GM12872 (cell line): ENCODE measurements at regions not wholly inside any gene's neighbourhood (a gene's known extent, or its start where the extent isn't known, plus 50 kb on each side); places are given as distances from the start of the nearest gene placed in this dataset.

ENCODE experiments used
- CTCF ChIP-seq: IDR thresholded peaks from 3 replicates; pipeline ENCODE4 v1.5.1; 2011; ENCODE audit warnings: low read depth, mild to moderate bottlenecking, low read length, moderate library complexity; ENCODE audit not compliant: insufficient read depth

DNA sequence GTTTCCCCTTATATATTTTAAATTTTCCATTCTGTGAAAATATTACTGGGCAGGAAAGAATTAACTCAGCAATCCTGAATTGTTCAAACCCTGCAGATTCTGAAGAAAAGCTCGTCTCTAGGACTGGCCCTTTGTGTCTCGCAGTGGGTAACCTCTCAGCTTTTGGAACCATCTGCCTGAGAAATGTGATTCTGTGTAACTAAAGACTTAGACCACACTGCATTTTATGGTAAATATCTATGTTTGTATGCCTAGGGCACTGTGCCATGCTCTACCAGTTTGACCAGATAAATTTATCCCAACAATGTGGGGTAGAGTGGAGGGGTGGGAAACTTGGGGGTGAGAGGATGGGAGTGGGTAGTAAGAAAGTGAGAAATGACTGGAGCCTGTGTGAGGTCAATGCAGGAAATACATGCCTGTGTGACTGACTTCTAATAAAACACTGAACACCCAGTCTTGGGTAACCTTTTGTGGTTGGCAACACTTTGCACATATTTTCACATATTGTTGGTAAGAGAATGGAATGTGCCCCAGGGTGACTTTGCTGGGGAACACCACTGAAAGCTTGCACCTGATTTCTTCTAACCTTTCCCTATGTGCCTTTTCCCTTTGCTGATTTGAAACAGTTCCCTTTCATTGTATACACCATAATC is 1181.9 kb downstream of the OLFM4 start:
- no peak for TF ChIP-seq CTCF

DNA sequence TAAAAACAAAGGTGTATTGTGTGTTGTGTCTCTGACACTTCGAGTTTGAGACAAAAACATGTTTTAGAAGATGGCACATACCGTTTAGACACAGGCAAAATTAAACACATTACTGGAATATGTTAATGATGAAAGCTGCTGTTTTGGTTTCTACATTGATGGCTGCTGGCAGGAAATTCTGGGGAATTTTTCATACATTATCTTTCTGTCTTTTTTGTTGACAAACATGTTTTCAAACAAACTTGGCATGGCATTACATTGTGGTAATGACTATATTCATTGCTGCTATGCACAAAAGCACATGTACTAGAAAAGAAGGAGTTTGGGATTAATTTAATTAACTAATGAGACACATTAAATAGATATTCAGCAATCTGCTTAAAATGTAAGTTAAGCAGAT is 1187.6 kb downstream of the OLFM4 start:
- TF ChIP-seq CTCF: no peak

GRCh38 chr13:54226876-54227275 is 1198.3 kb downstream of the OLFM4 start:
- TF ChIP-seq CTCF: no peak

- TF ChIP-seq CTCF: no peak
Observed at GRCh38 chr13:54232700-54233099, 1204.1 kb downstream of the OLFM4 start.

DNA sequence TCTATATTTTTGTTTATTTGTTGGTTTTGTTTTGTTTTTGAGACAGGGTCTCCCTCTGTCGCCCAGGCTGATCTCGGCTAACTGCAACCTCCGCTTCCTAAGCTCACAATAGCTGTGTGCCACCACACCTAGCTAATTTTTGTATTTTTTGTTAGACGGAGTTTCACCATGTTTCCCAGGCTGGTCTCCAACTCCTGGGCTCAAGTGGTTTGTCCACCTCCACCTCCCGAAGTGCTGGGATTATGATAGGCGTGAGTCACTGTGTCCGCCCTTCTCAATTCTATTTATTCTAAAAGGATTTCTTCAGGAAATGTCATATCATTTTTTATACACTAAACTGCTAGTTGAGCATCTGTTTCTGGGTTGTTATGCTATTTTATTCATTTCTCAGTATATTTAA is 1206.0 kb downstream of the OLFM4 start:
- no peak for TF ChIP-seq CTCF

- no peak for TF ChIP-seq CTCF
Observed at GRCh38 chr13:54241719-54242118, 1213.1 kb downstream of the OLFM4 start.

DNA sequence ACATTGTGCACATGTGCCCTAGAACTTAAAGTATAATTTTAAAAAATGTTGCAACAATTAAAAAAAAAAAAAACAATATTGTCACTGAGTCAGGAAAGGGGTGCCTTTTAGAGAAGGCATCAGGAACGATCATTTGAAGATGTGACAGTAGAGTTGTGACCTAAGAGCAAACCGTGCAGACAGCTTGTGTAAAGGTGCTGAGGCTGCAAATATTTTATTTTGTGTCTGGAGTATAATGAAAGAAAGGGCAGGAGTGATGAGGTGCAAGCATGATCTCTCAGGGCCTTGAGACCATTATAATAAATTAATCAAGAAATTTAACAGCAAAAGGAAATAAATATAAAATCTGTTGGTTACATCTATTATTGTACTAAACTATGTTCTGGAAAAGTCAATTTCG is 1219.7 kb downstream of the OLFM4 start:
- no peak for TF ChIP-seq CTCF
